ENCODE measurements at regions not wholly inside any gene's neighbourhood (a gene's known extent, or its start where the extent isn't known, plus 50 kb on each side); places are given as distances from the start of the nearest gene placed in this dataset.

DNA sequence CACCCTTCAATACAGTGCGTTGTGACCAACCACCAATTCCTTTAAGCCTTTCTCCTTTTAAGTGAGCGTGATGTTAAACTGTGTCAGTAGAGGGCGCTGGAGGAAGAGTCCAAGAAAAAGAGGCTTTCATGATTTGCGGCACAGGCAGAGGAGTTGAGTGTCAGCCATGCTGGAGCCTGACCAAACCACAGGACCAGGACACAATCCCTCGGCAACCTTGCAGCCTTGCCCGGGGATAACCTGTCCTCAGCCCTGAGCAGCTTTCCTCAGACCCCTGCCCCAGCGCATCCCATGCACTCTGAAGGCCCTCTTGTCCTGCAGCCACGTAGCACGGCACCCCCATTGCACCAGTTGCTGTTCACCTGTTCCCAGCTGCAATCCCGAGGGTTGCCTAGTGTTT is 53.5 kb upstream of the SMIM31 start:
- DNase-seq (ENCODE audit: low read depth in 2 of 2): no peak

DNA sequence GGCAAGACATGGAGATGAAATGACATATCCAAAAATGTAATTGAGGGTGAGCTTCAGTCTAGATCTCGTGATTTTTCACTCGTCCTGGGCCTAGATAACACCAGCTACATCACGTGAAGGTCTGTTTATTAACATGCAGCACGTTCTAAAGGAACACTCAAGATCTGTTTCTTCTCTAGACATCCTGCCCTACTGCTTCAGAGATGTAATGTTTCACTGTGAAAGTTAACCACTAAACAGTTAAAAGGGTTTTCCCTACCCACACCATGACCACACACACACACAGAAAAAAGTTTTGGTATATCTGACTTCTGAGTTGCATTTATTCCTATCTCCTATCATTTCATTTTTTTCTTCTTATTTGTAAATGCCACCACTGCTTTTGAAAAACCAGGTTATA is 52.3 kb upstream of the SMIM31 start:
- no peak for DNase-seq (ENCODE audit: low read depth in 2 of 2)

Data from stimulated activated CD4-positive, alpha-beta T cell treated with anti-CD3 and anti-CD28 coated beads, Interleukin-12 subunit alpha, Interleukin-12 subunit beta, amount 100 ng/mL, for 24 hours (primary cell).